Mucosa of stomach (tissue), 1 donor: ENCODE measurements at regions not wholly inside any gene's neighbourhood (a gene's known extent, or its start where the extent isn't known, plus 50 kb on each side); places are given as distances from the start of the nearest gene placed in this dataset.

Source experiments
- H3K27me3 ChIP-seq: one replicate; pipeline ENCODE4 v1.7.0; 2013; ENCODE audit warnings: mild to moderate bottlenecking, low read length; ENCODE audit not compliant: control insufficient read depth, insufficient read depth
- H3K36me3 ChIP-seq: one replicate; pipeline ENCODE4 v1.7.0; 2013; ENCODE audit warnings: low read length; ENCODE audit not compliant: control insufficient read depth, insufficient read depth
- H3K4me1 ChIP-seq: one replicate; pipeline ENCODE4 v1.7.0; 2013; ENCODE audit warnings: mild to moderate bottlenecking, low read length; ENCODE audit not compliant: control insufficient read depth, insufficient read depth
- H3K4me3 ChIP-seq: one replicate; pipeline ENCODE4 v1.7.0; 2013; ENCODE audit warnings: low read length
- H3K9ac ChIP-seq: one replicate; pipeline ENCODE4 v1.7.0; 2013; ENCODE audit warnings: mild to moderate bottlenecking, low read length, moderate library complexity
- H3K9me3 ChIP-seq: one replicate; pipeline ENCODE4 v1.7.0; 2013; ENCODE audit warnings: mild to moderate bottlenecking, low read length, moderate library complexity; ENCODE audit not compliant: control insufficient read depth
- donor health status: Pancreatic carcinoma.

DNA sequence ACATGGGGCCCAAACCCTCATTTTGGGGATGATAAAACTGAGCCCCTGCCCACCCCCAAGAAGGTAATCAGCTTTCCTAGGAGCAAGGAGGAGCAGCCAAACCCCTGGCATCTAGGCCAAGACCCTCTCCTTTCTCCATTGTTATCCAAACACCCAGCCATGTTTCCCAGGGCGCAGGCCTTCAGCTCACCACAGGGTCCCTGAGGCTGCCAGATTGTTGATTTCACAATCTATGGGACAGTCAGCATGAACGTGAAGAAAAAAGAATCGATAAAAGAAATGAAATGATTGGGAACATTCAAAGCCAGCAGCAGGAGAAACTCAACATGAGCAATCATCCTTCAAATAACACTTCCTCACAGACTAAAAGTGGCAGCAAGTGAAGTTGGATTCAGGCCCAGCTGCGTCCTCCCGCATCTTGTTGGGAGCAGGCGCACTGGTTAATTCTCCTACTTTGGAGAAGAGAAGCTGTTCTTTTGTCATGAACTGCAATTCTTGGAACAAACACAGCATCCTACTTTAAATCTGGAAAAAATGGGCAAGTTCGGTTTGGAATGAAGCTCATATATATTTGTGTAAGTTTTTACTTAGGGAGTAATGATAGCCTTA is 241.8 kb upstream of the PRDM1 start:
- Histone ChIP-seq H3K9ac (no peak overlapping the region), H3K9me3 (no peaks in the 10 kb centered on the region), H3K4me1 (no peaks in the 10 kb centered on the region), H3K36me3 (no peaks in the 10 kb centered on the region), H3K4me3 (no peak overlapping the region), H3K27me3 (no peaks in the 10 kb centered on the region)

DNA sequence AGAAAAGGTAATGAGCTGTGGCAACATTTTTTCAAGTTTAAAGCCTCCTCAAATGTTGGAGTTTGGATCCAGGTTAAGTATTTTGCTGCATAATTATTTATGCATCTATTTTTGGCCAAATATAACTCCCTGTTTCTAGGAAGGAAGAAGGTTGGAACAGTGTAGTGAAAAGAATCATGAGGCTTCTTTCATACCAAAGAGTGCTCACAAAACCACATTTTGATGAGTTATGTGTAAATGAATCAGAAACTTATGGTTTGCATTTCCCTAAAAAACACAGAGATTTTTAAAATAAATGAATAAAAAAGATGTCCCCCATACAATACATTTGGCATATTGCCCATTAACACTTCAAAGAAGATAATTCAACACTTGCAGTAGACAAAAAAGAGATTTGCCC is 246.9 kb upstream of the PRDM1 start:
- Histone ChIP-seq H3K9ac (no peak overlapping the region), H3K36me3 (no peaks in the 10 kb centered on the region), H3K27me3 (no peaks in the 10 kb centered on the region), H3K4me3 (no peak overlapping the region), H3K4me1 (no peaks in the 10 kb centered on the region), H3K9me3 (no peaks in the 10 kb centered on the region)

DNA sequence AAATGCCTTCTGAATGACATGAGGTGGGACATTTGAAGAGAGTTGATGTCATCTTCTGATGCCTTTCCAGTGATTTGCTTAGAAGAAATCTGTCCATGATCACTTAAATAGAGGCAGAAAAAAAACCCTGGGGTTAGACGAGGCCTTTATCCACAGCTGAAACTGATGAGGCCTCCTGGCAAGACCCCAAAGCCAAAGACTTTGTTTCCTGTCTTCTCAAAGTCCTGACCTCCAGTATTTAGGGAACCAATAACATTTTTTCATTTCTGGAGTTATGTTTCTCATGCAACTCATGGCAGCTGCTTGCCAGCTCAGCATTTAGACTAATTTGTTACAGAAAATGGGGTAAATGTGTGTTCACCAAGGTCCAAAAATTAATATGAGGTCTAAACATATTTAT is 248.0 kb upstream of the PRDM1 start:
- Histone ChIP-seq H3K4me3 (no peak overlapping the region), H3K27me3 (no peaks in the 10 kb centered on the region), H3K9ac (no peak overlapping the region), H3K36me3 (no peaks in the 10 kb centered on the region), H3K9me3 (no peaks in the 10 kb centered on the region), H3K4me1 (no peaks in the 10 kb centered on the region)

DNA sequence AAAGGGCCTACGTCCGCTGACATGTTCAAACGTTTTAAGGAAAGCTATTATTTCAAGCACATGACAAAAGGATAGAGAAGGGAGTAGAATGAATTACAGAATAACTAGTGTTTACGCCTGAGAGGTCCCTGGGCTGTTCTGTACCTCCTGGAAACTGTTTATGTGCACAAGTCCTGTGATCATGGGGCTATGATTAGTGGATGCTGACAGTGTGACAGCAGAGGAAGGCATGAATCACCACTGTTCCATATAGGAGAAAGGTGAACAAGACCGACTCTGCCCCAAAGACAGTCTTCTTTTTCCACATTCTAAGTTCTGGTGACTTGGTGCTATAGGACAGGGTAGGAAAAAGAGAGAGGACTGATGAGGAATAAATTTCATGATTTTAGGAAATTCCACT is 249.2 kb upstream of the PRDM1 start:
- no peaks in the 10 kb centered on the region for H3K9me3 ChIP-seq
- no peaks in the 10 kb centered on the region for H3K27me3 ChIP-seq
- no peak overlapping the region for H3K4me3 ChIP-seq
- no peak overlapping the region for H3K9ac ChIP-seq
- H3K36me3 ChIP-seq = no peaks in the 10 kb centered on the region
- no peaks in the 10 kb centered on the region for H3K4me1 ChIP-seq

DNA sequence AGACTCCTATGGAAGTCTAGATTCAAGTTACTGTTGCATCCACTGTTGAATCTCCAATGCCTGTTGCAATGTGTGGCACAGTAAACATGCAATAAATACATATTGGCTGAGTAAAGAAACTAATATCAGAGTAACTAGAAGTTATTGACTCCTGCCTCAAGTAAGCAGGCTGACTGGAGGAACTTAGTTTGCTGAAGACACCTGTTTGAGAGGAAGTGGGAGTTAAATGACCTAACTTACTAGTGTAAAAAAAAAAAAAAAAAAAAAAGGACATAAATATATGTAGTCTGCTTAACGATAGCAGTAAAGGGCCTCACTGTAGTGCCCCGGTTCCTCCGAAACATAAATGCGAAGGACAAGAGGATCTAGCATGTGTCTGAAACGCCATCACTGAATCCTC is 249.8 kb upstream of the PRDM1 start:
- no peak overlapping the region for H3K4me3 ChIP-seq
- H3K9ac ChIP-seq = no peak overlapping the region
- no peaks in the 10 kb centered on the region for H3K36me3 ChIP-seq
- no peaks in the 10 kb centered on the region for H3K27me3 ChIP-seq
- H3K4me1 ChIP-seq = no peaks in the 10 kb centered on the region
- no peaks in the 10 kb centered on the region for H3K9me3 ChIP-seq

DNA sequence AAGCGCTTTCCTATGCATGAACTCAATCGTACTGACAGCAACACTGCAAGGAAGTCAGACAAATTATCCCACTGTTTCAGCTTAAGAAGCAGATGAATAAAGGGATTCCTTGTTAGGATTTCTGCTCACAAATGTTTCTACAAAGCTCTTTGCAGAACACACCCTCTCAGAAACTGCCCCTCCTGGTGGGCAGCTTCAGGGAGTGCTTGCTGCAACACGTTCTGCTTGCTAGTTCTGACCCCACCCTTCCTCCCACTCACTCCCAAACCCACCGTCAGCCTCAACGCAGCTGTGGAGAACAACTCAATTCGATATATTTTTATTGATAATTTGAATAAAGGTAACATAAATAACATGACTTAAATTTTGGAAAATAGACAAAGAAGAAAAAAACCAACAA is 250.8 kb upstream of the PRDM1 start:
- Histone ChIP-seq H3K9me3 (no peaks in the 10 kb centered on the region), H3K4me1 (no peaks in the 10 kb centered on the region), H3K36me3 (no peaks in the 10 kb centered on the region), H3K9ac (no peak overlapping the region), H3K4me3 (no peak overlapping the region), H3K27me3 (no peaks in the 10 kb centered on the region)

DNA sequence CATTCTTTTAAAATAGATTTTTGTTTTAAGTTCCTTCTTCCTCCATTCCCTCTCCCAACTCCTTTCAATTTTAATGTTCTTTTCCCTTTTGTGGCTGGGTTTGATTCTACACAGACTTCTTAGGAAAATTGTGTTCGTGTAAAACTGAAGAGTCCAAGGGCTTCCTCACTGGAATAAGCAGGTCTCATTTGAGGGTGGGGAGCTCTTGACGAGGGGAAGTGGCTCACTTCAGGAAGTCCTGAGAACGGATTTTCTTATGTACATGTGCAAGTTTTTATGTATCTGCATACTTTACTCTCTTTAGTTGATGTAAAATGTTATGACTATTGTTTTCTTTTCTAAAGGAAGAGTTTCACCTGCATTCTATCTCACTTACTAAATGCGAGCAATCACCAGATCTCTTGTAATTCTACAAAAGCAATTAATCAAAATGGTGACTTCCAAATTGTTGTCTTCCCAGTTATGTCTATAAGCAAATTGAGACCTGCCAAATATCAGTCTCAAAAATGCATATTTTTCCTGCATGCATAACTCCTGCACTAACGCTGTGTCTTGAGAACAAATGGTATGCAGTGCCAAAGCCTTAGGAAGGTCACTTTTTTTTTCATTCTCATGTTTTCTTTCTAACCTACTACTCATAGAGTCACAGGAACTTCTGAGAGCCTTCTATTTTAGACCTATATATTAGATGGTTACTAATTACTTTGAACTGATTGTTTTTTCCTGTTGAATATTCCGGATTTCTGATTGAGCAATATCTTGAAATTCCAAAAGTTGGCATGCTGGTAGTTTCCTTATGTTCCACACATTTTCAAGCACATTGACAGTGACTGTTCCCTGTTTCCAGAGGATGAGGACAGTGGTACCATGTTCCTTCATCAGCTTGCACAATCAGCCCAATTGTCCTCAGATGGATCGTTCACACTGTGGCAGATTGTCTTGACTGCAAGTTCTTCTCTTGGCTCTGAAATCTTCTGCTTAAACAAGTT is 251.9 kb upstream of the PRDM1 start:
- H3K4me3 ChIP-seq = no peak overlapping the region
- H3K4me1 ChIP-seq = no peaks in the 10 kb centered on the region
- no peaks in the 10 kb centered on the region for H3K36me3 ChIP-seq
- no peak overlapping the region for H3K9ac ChIP-seq
- no peaks in the 10 kb centered on the region for H3K27me3 ChIP-seq
- H3K9me3 ChIP-seq = no peaks in the 10 kb centered on the region

DNA sequence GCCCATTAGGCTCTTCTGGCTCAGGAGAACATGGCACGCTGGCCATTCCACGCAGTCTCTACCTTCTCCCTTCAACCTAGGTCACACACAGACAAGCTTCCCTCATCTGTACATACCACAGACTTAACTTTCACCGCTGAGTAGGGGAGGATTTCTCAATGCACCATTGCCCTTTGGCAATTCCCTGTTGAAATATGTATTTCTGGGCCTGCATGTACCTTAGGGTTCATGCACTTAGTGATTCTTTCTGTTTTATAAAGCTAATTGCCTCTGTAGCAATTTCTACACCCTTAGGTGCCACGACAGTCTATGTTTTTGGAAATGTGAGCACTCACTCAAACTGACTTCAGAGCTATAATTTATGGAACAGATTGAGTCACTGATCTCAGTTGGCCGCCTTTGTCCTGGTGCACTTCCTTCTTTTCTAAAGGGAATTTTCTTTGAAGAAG is 253.8 kb upstream of the PRDM1 start:
- Histone ChIP-seq H3K9me3 (no peaks in the 10 kb centered on the region), H3K9ac (no peak overlapping the region), H3K27me3 (no peaks in the 10 kb centered on the region), H3K4me1 (no peaks in the 10 kb centered on the region), H3K4me3 (no peak overlapping the region), H3K36me3 (no peaks in the 10 kb centered on the region)

DNA sequence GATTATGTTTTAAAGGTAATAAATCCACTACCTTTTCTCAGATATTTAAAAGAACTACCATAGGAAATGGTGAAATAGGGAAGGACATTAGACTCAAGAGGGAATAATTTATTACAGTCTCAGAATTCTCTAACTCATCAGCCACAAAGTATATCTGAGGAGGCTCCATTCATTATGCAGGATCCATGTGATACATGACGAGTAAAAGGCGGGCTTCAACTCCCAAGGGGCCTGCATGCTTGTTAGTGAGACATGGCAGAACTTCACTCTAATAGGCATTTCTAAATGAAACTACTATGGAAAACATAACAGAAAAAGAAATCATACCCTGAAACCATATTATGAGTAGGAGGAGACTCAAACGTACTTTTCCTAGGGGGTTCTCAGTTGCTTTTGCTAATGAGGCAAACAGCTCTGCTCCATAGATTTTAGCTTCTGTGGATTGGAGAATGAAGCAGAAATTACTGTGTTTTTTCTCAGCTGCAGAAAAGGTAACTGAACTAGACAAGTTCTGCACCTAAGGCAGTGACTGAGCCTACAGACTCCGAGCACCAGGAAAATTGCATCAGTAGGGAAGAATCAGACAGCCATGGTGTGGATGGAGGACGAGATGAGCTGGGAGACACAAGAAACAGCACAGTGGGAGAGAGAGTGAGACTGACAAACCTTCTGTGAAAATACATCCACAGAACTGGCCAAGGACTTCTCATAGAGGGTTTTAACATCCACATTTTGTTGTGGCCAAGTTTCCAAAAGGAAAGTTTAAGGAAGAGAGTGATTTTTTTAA is 254.6 kb upstream of the PRDM1 start:
- Histone ChIP-seq H3K27me3 (no peaks in the 10 kb centered on the region), H3K9ac (no peak overlapping the region), H3K4me1 (no peaks in the 10 kb centered on the region), H3K4me3 (no peak overlapping the region), H3K36me3 (no peaks in the 10 kb centered on the region), H3K9me3 (no peaks in the 10 kb centered on the region)

DNA sequence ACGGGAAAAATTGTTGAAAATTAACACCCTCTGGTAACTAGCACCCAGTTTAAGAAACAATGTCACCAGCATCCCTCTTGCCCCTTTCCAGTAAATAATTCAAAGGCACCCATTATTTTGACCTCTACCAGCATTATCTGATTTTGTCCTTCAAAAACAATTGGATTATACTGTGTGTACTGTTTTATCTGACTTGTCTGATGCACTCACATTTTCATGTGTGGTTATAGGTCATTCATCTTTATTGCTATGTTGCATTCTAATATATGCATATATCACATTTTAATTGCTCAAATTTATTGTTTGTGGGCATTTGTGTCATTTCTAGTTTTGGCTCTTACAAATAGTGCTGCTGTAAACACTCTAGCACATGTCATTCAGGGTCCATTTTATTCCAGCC is 260.9 kb upstream of the PRDM1 start:
- no peak overlapping the region for H3K4me3 ChIP-seq
- no peaks in the 10 kb centered on the region for H3K9me3 ChIP-seq
- no peaks in the 10 kb centered on the region for H3K36me3 ChIP-seq
- H3K4me1 ChIP-seq = no peaks in the 10 kb centered on the region
- H3K9ac ChIP-seq = no peak overlapping the region
- no peaks in the 10 kb centered on the region for H3K27me3 ChIP-seq

DNA sequence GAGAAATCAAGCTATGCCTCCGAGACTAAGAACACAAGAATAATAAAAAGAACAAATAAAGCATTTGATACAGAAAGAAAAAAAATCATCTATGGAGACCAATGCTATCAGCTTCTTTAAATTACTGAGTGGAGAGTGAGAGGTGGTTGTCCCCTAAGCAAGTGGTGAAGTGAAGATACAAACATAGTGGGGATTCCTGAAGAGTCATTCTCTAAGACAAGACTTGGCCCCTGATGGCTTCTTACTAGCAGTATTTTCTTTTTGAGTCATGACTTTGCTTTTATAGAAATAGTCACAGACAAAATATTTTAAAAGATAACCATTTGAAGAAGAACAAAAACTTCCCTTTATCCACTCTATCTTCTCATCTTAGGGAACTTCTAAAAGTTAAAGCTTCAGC is 261.4 kb upstream of the PRDM1 start:
- no peak overlapping the region for H3K4me3 ChIP-seq
- H3K27me3 ChIP-seq = no peaks in the 10 kb centered on the region
- H3K9ac ChIP-seq = no peak overlapping the region
- H3K4me1 ChIP-seq = no peaks in the 10 kb centered on the region
- H3K9me3 ChIP-seq = no peaks in the 10 kb centered on the region
- no peaks in the 10 kb centered on the region for H3K36me3 ChIP-seq

DNA sequence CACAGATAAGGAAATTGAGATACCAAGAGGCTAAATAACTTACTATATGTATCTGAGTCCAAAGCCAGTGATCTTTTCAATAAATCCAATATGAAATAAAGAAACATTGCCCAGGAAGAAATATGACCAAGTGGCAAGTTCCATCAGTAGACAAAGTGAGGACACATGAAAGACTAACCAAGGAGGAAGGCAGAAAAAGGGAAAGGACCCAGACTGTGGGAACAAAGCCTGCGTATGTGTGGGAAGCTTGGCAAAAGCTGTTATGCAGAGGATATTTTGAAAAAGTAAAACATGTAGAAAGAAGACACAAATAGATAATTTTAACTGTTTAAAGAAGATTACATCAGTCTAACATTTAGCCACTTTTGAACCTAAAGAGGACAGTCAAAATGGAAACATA is 264.4 kb upstream of the PRDM1 start:
- Histone ChIP-seq H3K4me3 (no peak overlapping the region), H3K9ac (no peak overlapping the region), H3K9me3 (no peaks in the 10 kb centered on the region), H3K27me3 (no peaks in the 10 kb centered on the region), H3K36me3 (no peaks in the 10 kb centered on the region), H3K4me1 (no peaks in the 10 kb centered on the region)
